OCI-LY7 (cell line): ENCODE measurements at regions not wholly inside any gene's neighbourhood (a gene's known extent, or its start where the extent isn't known, plus 50 kb on each side); places are given as distances from the start of the nearest gene placed in this dataset.

Experiments used
- BruUV-seq: library from RNA; stranded (reverse); fragments of 400-500 nt; replicated peaks from 2 replicates; lab custom pipeline; 2021; lab: Mats Ljungman, UMichigan
- CTCF ChIA-PET: fragments of 300-600 bp; sonication (Branson Sonifier 250); formaldehyde crosslinking; loops from one replicate; lab custom pipeline; 2022; ENCODE audit warnings: antibody characterized with exemption; ENCODE audit not compliant: unreplicated experiment; lab: Charles Lee
- POLR2A ChIA-PET: fragments of 300-600 bp; sonication (Branson Sonifier 250); formaldehyde crosslinking; loops from one replicate; lab custom pipeline; 2022; ENCODE audit warnings: antibody characterized with exemption; lab: Charles Lee
- DNase-seq: peaks from one replicate; pipeline ENCODE4 v3.0.0-alpha.2; 2015; ENCODE audit warnings: low spot score
- H2AFZ ChIP-seq: fragments of 200-600 bp; sonication (generic), shearing (Covaris generic); 2 replicates; pipeline ENCODE4 v1.6.1; 2014; ENCODE audit warnings: mild to moderate bottlenecking, antibody characterized with exemption, low read length, moderate library complexity
- H3K27ac ChIP-seq: fragments of 200-600 bp; sonication (generic); 2 replicates; pipeline ENCODE4 v1.5.1; 2014; ENCODE audit warnings: mixed run types, low read depth, mild to moderate bottlenecking, moderate library complexity, low read length, inconsistent platforms; ENCODE audit not compliant: poor library complexity, severe bottlenecking
- H3K36me3 ChIP-seq: fragments of 200-600 bp; sonication (generic); 2 replicates; pipeline ENCODE4 v1.6.1; 2014; ENCODE audit warnings: mild to moderate bottlenecking, antibody characterized with exemption, low read length, moderate library complexity, mixed read lengths; ENCODE audit not compliant: insufficient read depth
- H3K4me1 ChIP-seq: fragments of 200-600 bp; sonication (generic); 2 replicates; pipeline ENCODE4 v1.5.1; 2014; ENCODE audit warnings: mild to moderate bottlenecking, low read length; ENCODE audit not compliant: insufficient read depth, poor library complexity, severe bottlenecking
- H3K4me2 ChIP-seq: fragments of 200-600 bp; sonication (generic); 2 replicates; pipeline ENCODE4 v1.6.1; 2014; ENCODE audit warnings: mild to moderate bottlenecking, low read length
- H3K4me3 ChIP-seq: fragments of 200-600 bp; sonication (generic); 2 replicates; pipeline ENCODE4 v1.5.1; 2014; ENCODE audit warnings: mild to moderate bottlenecking, low read depth, low read length; ENCODE audit not compliant: poor library complexity, severe bottlenecking
- H3K79me2 ChIP-seq: fragments of 200-600 bp; sonication (generic); 2 replicates; pipeline ENCODE4 v1.6.1; 2016; ENCODE audit warnings: low read depth, mild to moderate bottlenecking, low read length, moderate library complexity, mixed read lengths; ENCODE audit not compliant: insufficient read depth
- H3K9me2 ChIP-seq: fragments of 200-600 bp; sonication (generic); 2 replicates; pipeline ENCODE4 v1.6.1; 2016; ENCODE audit warnings: mild to moderate bottlenecking, low read length, mixed read lengths; ENCODE audit not compliant: insufficient read depth
- H3K9me3 ChIP-seq: fragments of 200-600 bp; sonication (generic); 2 replicates; pipeline ENCODE4 v1.6.1; 2014; ENCODE audit warnings: mild to moderate bottlenecking, mixed run types, low read length, mixed read lengths
- H4K20me1 ChIP-seq: fragments of 200-600 bp; sonication (generic); 2 replicates; pipeline ENCODE4 v1.6.1; 2014; ENCODE audit warnings: mild to moderate bottlenecking, antibody characterized with exemption, low read length, moderate library complexity, mixed read lengths; ENCODE audit not compliant: insufficient read depth
- CTCF ChIP-seq: fragments of 200-600 bp; sonication (generic); conservative IDR thresholded peaks from 2 replicates; pipeline ENCODE4 v1.5.1; 2014; ENCODE audit warnings: mild to moderate bottlenecking, antibody characterized with exemption, low read length, moderate library complexity, mixed read lengths
- EZH2phosphoT487 ChIP-seq: fragments of 200-600 bp; sonication (generic); IDR thresholded peaks from 2 replicates; pipeline ENCODE4 v1.6.1; 2018; ENCODE audit warnings: low read depth, borderline replicate concordance, mild to moderate bottlenecking, mixed run types, antibody characterized with exemption, low read length, moderate library complexity, mixed read lengths
- intact Hi-C: fragments of 100-400 bp; cut with micrococcal nuclease; formaldehyde crosslinking; loops from one replicate; pipeline ENCODE4 v1.10.0; 2022; ENCODE audit not compliant: unreplicated experiment

GRCh38 chr11:23423104-23423503 lies 562.8 kb upstream of the CCDC179 start:
- no peaks in the 10 kb centered on the region for H3K4me1 ChIP-seq
- no peaks in the 10 kb centered on the region for H4K20me1 ChIP-seq
- H2AFZ ChIP-seq = no peak overlapping the region
- no peak for DNase-seq
- H3K9me3 ChIP-seq = no peaks in the 10 kb centered on the region
- no peak overlapping the region for H3K4me2 ChIP-seq
- no peak for TF ChIP-seq EZH2phosphoT487
- no peak for TF ChIP-seq CTCF
- no TSS peak for BruUV-seq
- H3K79me2 ChIP-seq = no peaks in the 10 kb centered on the region
- no peak overlapping the region for H3K27ac ChIP-seq
- no peak overlapping the region for H3K4me3 ChIP-seq
- H3K36me3 ChIP-seq = no peaks in the 10 kb centered on the region
- CTCF ChIA-PET = no interaction called here
- H3K9me2 ChIP-seq = no peaks in the 10 kb centered on the region
- intact Hi-C loops = no loop called here
- POLR2A ChIA-PET = no interaction called here

- H3K4me1 ChIP-seq = no peaks in the 10 kb centered on the region
- H2AFZ ChIP-seq = no peak overlapping the region
- TF ChIP-seq CTCF (no peak), EZH2phosphoT487 (no peak)
- H4K20me1 ChIP-seq = no peaks in the 10 kb centered on the region
- ChIA-PET POLR2A (no interaction called here), CTCF (no interaction called here)
- no peaks in the 10 kb centered on the region for H3K9me3 ChIP-seq
- H3K79me2 ChIP-seq = no peaks in the 10 kb centered on the region
- no peaks in the 10 kb centered on the region for H3K36me3 ChIP-seq
- no TSS peak for BruUV-seq
- H3K4me3 ChIP-seq = no peak overlapping the region
- H3K9me2 ChIP-seq = no peaks in the 10 kb centered on the region
- intact Hi-C loops = no loop called here
- no peak overlapping the region for H3K4me2 ChIP-seq
- H3K27ac ChIP-seq = no peak overlapping the region
- DNase-seq = no peak
Measured at GRCh38 chr11:23423656-23424055, 563.4 kb upstream of the CCDC179 start.

GRCh38 chr11:23425381-23425780 lies 565.1 kb upstream of the CCDC179 start:
- H3K36me3 ChIP-seq = no peaks in the 10 kb centered on the region
- DNase-seq = no peak
- no peaks in the 10 kb centered on the region for H3K9me2 ChIP-seq
- BruUV-seq = no TSS peak
- no peaks in the 10 kb centered on the region for H3K9me3 ChIP-seq
- H3K4me1 ChIP-seq = no peaks in the 10 kb centered on the region
- intact Hi-C loops = no loop called here
- no peaks in the 10 kb centered on the region for H4K20me1 ChIP-seq
- no peak overlapping the region for H3K27ac ChIP-seq
- no peaks in the 10 kb centered on the region for H3K79me2 ChIP-seq
- H3K4me3 ChIP-seq = no peak overlapping the region
- ChIA-PET POLR2A (interaction anchor here (1.4 kb wide), 1 partner anchor 12 kb away, joined by 4 read pairs; no protein-coding TSS in a partner anchor), CTCF (no interaction called here)
- TF ChIP-seq CTCF (no peak), EZH2phosphoT487 (no peak)
- no peak overlapping the region for H3K4me2 ChIP-seq
- H2AFZ ChIP-seq = no peak overlapping the region
